Liver (tissue), 3 donors: ENCODE measurements at regions not wholly inside any gene's neighbourhood (a gene's known extent, or its start where the extent isn't known, plus 50 kb on each side); places are given as distances from the start of the nearest gene placed in this dataset.

Experiments used
- ATF3 ChIP-seq: IDR thresholded peaks from 2 replicates; pipeline ENCODE4 v1.6.1; 2016; ENCODE audit warnings: antibody characterized with exemption
- CTCF ChIP-seq: fragments of 150-350 bp; IDR thresholded peaks from 2 replicates; pipeline ENCODE4 v1.5.1; 2017; ENCODE audit warnings: improper control_type of control experiment, low read depth, low read length; ENCODE audit not compliant: missing input control
- FOXA1 ChIP-seq: IDR thresholded peaks from 2 replicates; pipeline ENCODE4 v1.6.1; 2016; ENCODE audit warnings: antibody characterized with exemption
- HNF4G ChIP-seq: IDR thresholded peaks from 2 replicates; pipeline ENCODE4 v1.6.1; 2016; ENCODE audit warnings: antibody characterized with exemption
- RAD21 ChIP-seq, 2 donors: IDR thresholded peaks; 2 replicates each; pipeline ENCODE4 v1.6.1; 2016; ENCODE audit warnings: antibody characterized with exemption in 2 of 2, mild to moderate bottlenecking in 2 of 2
- RXRA ChIP-seq, 2 donors: IDR thresholded peaks; 2 replicates each; pipeline ENCODE4 v1.6.1; 2017 to 2018; ENCODE audit warnings: antibody characterized with exemption in 2 of 2, mild to moderate bottlenecking in 1 of 2
- TAF1 ChIP-seq: conservative IDR thresholded peaks from 2 replicates; pipeline ENCODE4 v1.6.1; 2016; ENCODE audit warnings: antibody characterized with exemption, mild to moderate bottlenecking
- ZBTB33 ChIP-seq: IDR thresholded peaks from 2 replicates; pipeline ENCODE4 v1.6.1; 2016; ENCODE audit warnings: antibody characterized with exemption
- donor health status: healthy.
- donor health status: healthy.

- no peak for TF ChIP-seq HNF4G
- no peak for TF ChIP-seq RXRA (IDR thresholded peaks at IDR 0.05)
- TF ChIP-seq CTCF: no peak
- TF ChIP-seq FOXA1: no peak
- TF ChIP-seq ZBTB33: no peak
- no peak for TF ChIP-seq TAF1
- no peak for TF ChIP-seq RAD21 (IDR thresholded peaks at IDR 0.05)
- no peak for TF ChIP-seq ATF3
These were observed 176.3 kb upstream of the PPP1R26 start for GRCh38 chr9:135303280-135303647.
